ENCODE measurements at regions not wholly inside any gene's neighbourhood (a gene's known extent, or its start where the extent isn't known, plus 50 kb on each side); places are given as distances from the start of the nearest gene placed in this dataset.
"Not testable (repeated sequence)": the region's sequence is repeated elsewhere in the genome, so short reads cannot be mapped to it uniquely, and the experiment has no call there.

DNA sequence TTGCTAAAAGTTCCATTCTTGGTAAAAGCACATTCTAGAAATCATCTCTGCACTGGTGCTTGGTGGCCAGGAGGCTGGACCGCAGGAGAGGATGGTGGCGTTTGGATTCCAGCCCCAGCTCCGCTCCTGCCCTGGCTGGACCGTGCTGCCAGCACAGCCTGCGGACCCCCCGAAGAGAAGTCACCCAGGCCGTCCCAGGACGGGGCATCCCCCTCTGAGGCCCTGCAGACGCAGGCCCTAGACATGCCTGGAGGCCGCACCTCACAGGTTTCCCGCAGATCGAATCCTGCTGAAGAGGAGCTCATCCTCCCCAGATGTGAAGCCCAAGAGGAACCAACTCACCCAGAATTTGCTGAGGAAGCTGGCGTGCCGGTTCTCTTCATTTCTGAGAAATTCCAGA is 159.0 kb downstream of the TEX29 start:
- no peak for FAIRE-seq

DNA sequence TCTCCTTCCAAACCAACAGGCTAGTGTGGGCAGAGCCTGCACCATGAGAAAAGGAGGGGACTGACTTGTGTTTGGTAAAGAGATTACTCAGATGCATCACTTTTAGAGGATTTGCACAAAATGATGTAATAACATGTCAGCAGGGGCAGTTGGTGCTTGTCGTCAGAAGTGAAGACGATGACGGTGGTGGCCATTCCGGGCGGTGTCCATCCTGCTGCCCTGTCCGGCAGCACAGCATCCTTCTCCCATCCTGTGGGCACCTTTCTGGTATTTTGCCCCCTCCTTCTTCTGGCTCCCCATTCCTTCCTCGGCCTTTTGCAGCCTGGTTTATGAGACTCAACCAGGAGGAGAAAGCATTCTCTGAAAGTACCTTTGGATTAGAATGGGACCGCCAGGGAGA is 160.1 kb downstream of the TEX29 start:
- no peak for FAIRE-seq

- FAIRE-seq = no peak
Observed at GRCh38 chr13:111480976-111481375, 160.5 kb downstream of the TEX29 start.

GRCh38 chr13:111482126-111482525 is 161.7 kb downstream of the TEX29 start:
- no peak for FAIRE-seq

GRCh38 chr13:111482806-111483620 is 162.6 kb downstream of the TEX29 start:
- FAIRE-seq = no peak

DNA sequence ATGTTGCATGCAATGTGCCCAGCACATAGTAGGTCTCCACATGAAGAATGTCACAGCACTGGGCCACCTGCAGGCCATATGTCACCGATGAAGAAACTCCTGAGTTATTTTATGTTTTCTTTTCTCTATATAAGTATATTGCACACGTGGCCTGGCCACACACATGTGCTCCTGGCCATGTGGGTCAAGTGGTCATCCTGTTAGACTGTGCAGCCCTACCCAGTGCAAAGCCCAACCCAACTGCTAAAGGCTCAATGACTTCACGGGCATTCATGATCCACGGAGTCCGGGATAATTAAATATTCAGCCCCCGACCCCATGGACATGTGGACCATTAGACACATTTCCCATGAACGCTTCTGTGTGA is 163.2 kb downstream of the TEX29 start:
- FAIRE-seq = no peak

- no peak for FAIRE-seq
Observed at GRCh38 chr13:111484141-111484925, 163.9 kb downstream of the TEX29 start.

DNA sequence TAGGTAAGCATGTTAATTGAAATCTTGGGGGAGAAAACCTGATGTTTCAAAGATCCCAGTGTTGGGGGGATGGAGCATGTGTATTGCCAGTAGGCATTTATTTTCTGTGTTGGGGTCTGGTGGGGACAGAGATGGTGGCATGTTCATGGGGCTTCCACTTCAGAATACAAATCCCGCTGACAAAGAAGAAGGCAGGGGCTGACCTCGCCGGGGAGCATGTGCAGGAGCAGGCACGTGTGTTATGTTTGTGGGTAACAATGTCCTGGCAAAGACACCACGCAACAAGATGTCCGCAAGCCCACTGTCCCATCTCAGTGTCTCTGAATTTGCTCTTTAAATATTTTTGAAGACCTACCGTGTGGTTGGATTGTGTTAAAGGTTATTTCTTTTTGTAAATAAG is 164.5 kb downstream of the TEX29 start:
- FAIRE-seq = no peak

DNA sequence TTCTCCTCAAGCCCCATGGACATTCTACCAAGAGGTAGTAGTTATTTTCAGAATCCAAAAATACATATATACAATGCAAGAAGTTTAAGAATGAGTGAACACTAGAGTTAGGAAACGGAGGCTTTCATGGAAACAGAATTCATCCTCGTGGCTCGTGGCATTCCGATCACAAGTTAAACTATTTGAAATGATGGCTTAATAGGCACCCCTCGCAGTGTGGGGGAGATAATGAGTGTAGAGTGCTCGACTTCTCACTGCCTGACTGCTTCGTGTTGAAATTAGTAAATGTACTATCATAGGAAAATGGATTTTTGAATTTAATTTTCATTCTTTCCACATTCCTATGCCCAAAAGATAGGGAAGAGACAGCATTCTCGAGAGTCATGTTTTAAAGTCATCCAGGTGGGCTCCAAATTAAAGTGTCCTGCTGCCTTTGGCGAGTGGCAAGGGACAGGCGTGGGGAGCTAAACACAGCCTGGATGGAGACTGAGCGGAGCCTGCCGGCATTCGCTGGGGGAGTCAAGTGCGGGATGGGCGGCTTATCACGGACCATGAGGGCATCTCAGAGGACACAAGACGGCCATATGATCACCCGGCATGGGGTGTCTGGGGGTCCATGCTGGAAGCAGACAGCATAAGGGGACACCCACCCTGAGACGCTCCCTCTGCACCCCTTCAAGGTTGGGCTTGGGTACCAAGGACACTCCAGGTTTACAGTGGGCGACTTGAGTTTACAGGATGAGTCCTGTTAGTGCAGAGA is 165.2 kb downstream of the TEX29 start:
- FAIRE-seq = no peak

DNA sequence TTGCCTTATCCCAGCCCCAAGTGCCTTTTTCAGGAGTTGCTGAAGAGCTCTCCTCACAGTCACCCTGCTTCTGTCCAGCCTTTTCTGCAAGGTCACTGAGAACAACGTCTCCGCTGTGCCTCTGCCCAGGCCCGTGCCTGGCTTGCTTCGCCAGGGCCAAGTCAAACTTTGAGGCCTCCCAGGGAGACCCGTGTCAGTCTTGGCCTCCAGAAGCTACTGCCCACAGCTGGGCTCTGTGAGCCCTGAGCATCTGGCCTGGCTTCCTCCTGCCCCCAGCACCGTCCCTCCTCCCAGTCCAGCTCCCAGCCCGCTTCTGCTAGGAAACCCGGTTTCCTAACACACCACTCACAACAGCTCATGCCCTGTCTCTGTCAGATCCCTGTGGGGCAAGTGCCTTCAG is 165.9 kb downstream of the TEX29 start:
- FAIRE-seq = no peak

DNA sequence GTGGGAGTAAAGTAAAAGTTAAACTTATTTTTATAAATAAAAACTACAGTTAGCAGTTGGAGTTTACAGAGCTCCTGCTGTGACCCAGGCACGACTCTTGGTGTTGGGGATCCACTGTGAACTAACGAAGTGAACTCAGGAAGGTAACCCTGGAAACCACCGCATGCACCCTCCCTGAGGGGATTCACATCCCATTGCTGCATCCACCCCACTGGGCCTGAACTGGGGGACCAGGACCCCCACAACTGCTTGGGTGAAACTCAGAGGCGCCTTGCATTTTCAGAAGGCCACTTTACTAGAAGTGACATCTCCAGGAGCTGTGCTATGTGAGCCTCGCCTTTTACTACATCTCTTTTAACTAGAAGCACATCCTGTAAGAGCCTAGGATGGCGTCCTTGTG is 166.4 kb downstream of the TEX29 start:
- no peak for FAIRE-seq

DNA sequence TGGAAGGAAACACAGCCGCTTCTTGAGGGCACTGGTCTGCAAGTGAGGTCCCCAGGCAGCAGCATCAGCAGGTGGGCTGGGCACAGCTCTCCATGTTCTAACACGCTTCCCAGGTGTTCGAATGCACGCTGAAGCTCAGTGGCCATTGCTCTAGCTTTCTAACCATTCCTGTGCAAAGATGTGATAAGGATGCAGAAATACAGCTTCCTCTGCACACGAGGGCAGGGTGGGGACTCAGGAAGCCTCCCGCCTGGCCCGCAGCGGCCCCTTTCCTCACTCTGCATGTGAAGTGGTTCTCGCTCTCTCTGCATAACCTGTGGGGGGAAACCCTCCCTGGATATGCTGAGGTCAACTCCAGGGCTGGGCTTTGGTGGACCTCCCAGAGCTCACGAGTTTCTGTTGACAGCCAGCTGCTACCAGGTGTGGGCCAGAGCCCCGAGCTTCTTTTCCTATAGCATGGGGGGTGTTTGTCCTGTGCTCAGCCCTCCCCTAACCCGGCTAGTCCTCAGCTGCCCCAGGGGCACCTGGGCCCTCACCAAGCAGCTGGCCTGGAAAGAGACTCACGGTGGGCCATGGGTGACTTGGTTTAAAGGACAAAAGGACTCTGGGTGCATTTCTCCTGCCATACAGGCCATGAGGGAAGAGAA is 168.2 kb downstream of the TEX29 start:
- FAIRE-seq = no peak

DNA sequence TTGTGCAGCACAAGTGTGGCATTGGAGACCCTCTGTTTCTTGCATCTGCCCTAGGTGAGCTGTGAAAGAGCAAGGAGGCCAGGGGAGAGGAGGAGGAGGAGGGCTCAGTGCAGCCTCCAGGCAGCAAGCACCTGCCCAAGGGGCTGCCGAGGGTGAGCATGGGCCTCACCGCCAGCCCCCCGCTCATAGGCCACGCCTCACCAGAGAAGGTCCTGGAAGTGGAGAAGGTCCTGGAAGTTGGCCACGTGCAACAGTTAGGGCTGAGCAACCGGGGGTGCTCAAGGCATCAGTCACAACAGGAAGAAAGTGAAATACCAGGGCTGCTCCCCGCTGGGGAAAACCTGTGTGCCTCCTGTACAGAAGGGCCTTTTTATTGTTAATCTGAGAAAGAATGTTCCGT is 168.9 kb downstream of the TEX29 start:
- FAIRE-seq = no peak

GRCh38 chr13:111490611-111491010 is 170.2 kb downstream of the TEX29 start:
- no peak for FAIRE-seq

DNA sequence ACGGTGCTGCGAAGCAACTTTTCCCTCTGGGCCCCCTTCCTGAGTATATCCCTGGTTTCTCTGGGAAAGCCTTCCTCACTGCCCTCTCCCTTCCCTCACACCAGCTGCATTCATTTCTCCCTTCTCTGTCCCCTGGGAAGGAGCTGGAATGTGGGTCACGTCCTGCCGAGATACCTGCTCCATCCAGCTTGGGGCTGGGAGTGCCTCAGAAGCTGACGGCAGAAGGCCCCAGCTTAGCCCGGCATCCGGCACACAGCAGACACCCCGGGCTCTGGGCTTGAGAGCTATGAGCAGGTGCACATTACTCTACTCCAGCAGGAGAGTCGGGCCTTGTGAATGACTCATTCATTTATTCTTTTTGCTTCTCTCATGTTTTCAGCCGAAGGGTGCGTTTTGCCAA is 170.6 kb downstream of the TEX29 start:
- no peak for FAIRE-seq

DNA sequence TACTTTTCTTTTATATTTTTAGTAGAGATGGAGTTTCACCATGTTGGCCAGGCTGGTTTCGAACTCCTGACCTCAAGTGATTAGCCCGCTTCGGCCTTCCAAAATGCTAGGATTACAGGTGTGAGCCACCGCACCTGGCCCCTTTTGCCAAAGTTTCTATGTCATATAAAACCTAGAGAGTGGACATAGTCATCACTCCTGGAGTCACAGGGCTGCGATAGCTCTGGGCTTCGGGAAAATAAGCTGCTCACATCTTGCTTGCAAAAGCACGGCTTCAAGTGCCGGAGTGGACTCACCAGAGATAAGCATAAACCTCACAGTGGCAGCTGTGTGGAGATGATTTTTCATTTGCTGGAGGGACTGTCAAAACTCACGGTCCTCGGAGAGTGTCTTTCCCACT is 171.2 kb downstream of the TEX29 start:
- FAIRE-seq = no peak

DNA sequence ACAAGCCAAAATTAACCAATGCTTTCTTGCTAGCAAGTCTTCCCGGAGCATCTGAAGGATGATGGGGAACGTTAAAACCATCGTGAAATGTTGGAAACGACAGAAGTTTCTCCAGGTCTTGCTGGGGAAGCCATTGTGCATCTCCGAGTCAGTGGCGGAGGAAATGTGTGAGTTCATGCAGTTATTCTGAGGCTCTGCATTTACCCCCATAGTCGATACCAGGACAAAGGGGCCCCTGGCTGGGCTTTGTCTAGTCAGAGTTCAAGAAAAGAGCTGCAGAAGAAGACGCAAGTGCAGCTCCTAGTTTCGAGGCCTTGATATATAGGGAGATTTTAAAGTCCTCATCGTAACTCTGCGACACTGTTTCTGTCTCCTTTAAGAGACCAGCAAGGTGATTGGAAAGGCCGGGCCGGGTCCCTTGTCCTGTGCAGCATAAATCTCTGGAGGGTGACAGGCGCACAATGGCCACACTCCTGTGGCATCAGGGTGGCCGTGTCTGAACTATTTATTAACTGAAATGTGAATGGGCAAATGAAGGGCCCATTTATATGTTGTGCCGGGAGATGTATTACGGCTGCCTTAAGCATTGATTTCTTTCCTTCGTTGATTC is 172.0 kb downstream of the TEX29 start:
- FAIRE-seq = no peak

DNA sequence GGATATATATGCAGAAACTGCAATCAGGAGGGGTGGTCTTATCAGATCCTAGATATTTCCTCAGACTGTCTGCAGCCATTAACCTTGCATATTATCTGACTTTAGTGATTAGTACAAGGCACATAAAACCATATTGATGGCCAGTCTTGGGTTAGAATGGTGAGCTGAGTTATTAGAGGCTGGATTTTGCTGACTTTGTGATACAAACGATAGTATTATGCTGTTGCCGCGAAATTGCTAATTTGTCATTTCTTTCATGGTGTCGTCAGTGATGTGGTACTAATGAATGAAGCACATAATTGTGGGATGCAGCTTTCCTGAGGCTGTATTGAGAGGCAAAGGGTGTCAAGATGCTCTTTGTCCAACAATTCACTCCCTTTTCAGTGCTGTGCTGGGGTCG is 172.5 kb downstream of the TEX29 start:
- no peak for FAIRE-seq

- no peak for FAIRE-seq
Observed at GRCh38 chr13:111493468-111493867, 173.0 kb downstream of the TEX29 start.

DNA sequence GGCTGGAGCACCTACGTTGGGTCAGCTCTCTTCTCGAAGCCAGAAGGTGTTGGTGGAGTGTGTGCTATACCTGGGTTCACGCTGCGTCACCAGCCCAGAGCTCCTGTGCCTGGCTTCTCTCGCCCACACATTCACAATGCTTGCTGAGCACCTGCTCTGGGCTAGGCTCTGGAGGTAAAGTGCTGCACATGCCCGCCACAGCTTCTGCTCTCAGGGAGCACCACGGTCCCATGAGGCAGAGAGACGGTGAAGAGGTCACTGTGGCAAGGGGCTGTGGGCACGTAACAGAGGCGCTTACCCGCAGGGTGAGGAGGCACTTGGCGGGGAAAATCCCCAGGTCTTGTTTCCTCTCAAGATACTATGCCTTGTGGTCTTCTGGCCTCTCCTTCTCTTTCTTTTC is 174.2 kb downstream of the TEX29 start:
- no peak for FAIRE-seq

DNA sequence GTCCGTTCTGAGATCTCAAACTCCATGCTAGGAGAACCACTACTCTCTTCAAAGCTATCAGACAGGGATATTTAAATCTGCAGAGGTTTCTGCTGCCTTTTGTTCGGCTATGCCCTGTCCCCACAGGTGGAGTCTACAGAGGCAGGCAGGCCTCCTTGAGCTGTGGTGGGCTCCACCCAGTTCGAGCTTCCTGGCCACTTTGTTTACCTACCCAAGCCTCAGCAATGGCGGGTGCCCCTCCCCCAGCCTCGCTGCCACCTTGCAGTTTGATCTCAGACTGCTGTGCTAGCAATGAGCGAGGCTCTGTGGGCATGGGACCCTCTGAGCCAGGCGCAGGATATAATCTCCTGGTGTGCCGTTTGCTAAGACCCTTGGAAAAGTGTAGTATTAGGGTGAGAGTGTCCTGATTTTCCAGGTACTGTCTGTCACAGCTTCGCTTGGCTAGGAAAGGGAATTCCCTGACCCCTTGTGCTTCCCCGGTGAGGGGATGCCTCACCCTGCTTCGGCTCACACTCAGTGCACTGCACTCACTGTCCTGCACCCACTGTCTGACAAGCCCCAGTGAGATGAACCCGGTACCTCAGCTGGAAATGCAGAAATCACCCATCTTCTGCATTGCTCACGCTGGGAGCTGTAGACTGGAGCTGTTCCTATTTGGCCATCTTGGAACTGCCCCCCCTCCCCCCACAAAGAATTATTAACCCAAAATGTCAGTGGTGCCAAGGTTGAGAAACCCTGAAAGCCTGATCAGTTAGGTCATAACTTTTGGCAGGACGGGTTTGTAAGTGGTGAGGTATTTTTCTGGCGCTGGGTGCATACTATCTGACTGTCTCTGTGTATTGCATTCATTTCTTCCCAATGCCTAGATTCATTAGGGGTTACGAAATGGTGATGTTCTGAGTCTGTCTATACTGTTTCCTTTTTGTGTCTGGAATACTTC is 181.4 kb downstream of the TEX29 start:
- not testable (repeated sequence) for FAIRE-seq

DNA sequence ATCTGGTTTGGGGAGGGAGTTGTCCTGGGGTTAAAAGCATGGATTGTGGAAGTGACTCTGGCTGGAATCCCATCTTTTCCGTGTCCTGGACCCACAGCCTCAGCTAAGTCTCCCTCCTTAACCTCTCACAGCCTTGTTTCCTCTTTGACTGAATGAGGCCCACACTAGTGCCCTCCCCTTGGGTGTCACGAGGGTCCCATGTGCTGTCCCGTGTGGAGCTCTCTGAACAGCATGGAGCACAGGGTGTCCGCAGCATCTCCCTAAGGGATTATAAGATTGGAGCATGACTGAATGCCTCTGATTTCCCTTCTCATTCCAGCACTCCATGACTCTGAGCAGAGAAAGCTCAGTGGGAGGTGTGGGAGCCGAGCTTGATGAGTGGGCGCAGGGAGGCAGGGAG is 182.5 kb downstream of the TEX29 start:
- FAIRE-seq = no peak

Data from G401.6 (cell line).